Esophagus muscularis mucosa (tissue), 3 donors: ENCODE measurements at regions not wholly inside any gene's neighbourhood (a gene's known extent, or its start where the extent isn't known, plus 50 kb on each side); places are given as distances from the start of the nearest gene placed in this dataset.

Source experiments
- POLR2A ChIP-seq: fragments of 450-650 bp; IDR thresholded peaks from one replicate; pipeline ENCODE4 v1.6.1; 2017; ENCODE audit warnings: antibody characterized with exemption, moderate library complexity, mild to moderate bottlenecking, low read depth
- POLR2AphosphoS5 ChIP-seq, 2 donors: sonication (generic); formaldehyde crosslinking; IDR thresholded peaks; one replicate each; pipeline ENCODE4 v1.6.1; 2017; ENCODE audit warnings: antibody characterized with exemption in 2 of 2
- TF ChIP-seq, protein P1 (sequence below), 3 experiments: fragments of 200-600 bp in 2 of 3; fragments of 450-650 bp in 1 of 3; sonication (generic) in 2 of 3; IDR thresholded peaks; one replicate each; pipeline ENCODE4 v1.5.1; 2017 to 2019; ENCODE audit warnings: antibody characterized with exemption in 3 of 3, mild to moderate bottlenecking in 2 of 3, moderate library complexity in 1 of 3

DNA sequence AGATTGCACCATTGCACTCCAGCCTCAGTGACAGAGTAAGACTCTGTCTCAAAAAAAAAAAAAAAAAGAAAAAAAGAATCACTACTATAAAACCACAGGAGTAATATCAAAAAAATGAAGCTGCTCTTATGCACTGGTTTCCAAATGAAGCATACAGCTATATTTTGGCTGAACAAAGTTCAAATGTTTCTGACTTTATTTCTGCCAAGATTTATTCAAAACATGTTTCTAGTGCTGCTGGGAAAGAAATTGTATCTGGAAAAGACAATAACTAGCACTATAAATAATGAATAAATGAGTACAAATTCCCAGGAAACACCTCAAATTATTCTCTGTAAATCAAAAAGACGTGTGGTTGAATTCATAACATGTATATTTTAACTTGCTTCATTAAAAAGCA lies 102.5 kb upstream of the MME start:
- TF ChIP-seq POLR2AphosphoS5 (IDR thresholded peaks at IDR 0.05), result no peak
- TF ChIP-seq, protein P1, sequence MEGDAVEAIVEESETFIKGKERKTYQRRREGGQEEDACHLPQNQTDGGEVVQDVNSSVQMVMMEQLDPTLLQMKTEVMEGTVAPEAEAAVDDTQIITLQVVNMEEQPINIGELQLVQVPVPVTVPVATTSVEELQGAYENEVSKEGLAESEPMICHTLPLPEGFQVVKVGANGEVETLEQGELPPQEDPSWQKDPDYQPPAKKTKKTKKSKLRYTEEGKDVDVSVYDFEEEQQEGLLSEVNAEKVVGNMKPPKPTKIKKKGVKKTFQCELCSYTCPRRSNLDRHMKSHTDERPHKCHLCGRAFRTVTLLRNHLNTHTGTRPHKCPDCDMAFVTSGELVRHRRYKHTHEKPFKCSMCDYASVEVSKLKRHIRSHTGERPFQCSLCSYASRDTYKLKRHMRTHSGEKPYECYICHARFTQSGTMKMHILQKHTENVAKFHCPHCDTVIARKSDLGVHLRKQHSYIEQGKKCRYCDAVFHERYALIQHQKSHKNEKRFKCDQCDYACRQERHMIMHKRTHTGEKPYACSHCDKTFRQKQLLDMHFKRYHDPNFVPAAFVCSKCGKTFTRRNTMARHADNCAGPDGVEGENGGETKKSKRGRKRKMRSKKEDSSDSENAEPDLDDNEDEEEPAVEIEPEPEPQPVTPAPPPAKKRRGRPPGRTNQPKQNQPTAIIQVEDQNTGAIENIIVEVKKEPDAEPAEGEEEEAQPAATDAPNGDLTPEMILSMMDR (IDR thresholded peaks at IDR 0.05), result no peak
- no peak for TF ChIP-seq POLR2A
